Glomerular visceral epithelial cell (primary cell): ENCODE measurements at regions not wholly inside any gene's neighbourhood (a gene's known extent, or its start where the extent isn't known, plus 50 kb on each side); places are given as distances from the start of the nearest gene placed in this dataset.
"Not testable (repeated sequence)": the region's sequence is repeated elsewhere in the genome, so short reads cannot be mapped to it uniquely, and the experiment has no call there.

Experiments used
- DNase-seq: peaks from one replicate; pipeline ENCODE4 v3.0.0-alpha.2; 2016; ENCODE audit errors: extremely low spot score

- no peak for DNase-seq
Measured at GRCh38 chr13:102538938-102539337, 57.8 kb upstream of the TPP2 start.

- DNase-seq = no peak
Measured at GRCh38 chr13:102536695-102537485, 59.9 kb upstream of the TPP2 start.

- DNase-seq = no peak
Measured at GRCh38 chr13:102536196-102536595, 60.6 kb upstream of the TPP2 start.

GRCh38 chr13:102530751-102531150 lies 66.0 kb upstream of the TPP2 start:
- DNase-seq = no peak

GRCh38 chr13:102522251-102522650 lies 74.5 kb upstream of the TPP2 start:
- DNase-seq = not testable (repeated sequence)

GRCh38 chr13:102517959-102518358 lies 78.8 kb upstream of the TPP2 start:
- no peak for DNase-seq

- DNase-seq = no peak
Measured at GRCh38 chr13:102510072-102510471, 86.7 kb upstream of the TPP2 start.

- DNase-seq = no peak
Measured at GRCh38 chr13:102508411-102508810, 88.4 kb upstream of the TPP2 start.

GRCh38 chr13:102504002-102504401 lies 92.8 kb upstream of the TPP2 start:
- DNase-seq = no peak

- no peak for DNase-seq
Measured at GRCh38 chr13:102495663-102496062, 93.8 kb upstream of the FGF14 start.

GRCh38 chr13:102487330-102487729 lies 85.5 kb upstream of the FGF14 start:
- DNase-seq = no peak

GRCh38 chr13:102484329-102484728 lies 82.5 kb upstream of the FGF14 start:
- peak; percentile 3 for DNase-seq

- no peak for DNase-seq
Measured at GRCh38 chr13:102472650-102473049, 70.8 kb upstream of the FGF14 start.

- no peak for DNase-seq
Measured at GRCh38 chr13:102470283-102470917, 68.6 kb upstream of the FGF14 start.

GRCh38 chr13:102466610-102467190 lies 64.9 kb upstream of the FGF14 start:
- no peak for DNase-seq

GRCh38 chr13:102462570-102462969 lies 60.7 kb upstream of the FGF14 start:
- no peak for DNase-seq

GRCh38 chr13:102461302-102461701 lies 59.5 kb upstream of the FGF14 start:
- DNase-seq = no peak

GRCh38 chr13:102460806-102461205 lies 59.0 kb upstream of the FGF14 start:
- no peak for DNase-seq

GRCh38 chr13:102452836-102453235 lies 51.0 kb upstream of the FGF14 start:
- no peak for DNase-seq
